H9 (cell line): ENCODE measurements at regions not wholly inside any gene's neighbourhood (a gene's known extent, or its start where the extent isn't known, plus 50 kb on each side); places are given as distances from the start of the nearest gene placed in this dataset.

ENCODE experiments used
- DNase-seq: peaks from one replicate; pipeline ENCODE4 v3.0.0-alpha.2; 2017
- H2AFZ ChIP-seq: one replicate; pipeline ENCODE4 v1.6.1; 2013; ENCODE audit warnings: mild to moderate bottlenecking, low read length, control low read depth, moderate library complexity
- H2AK5ac ChIP-seq: 2 replicates; pipeline ENCODE4 v1.6.1; 2013; ENCODE audit warnings: low read length, control low read depth, mixed read lengths; ENCODE audit not compliant: insufficient read length
- H2BK120ac ChIP-seq: one replicate; pipeline ENCODE4 v1.6.1; 2013; ENCODE audit warnings: low read depth, mild to moderate bottlenecking, low read length, control low read depth, inconsistent platforms; ENCODE audit not compliant: poor library complexity, severe bottlenecking
- H2BK12ac ChIP-seq: 2 replicates; pipeline ENCODE4 v1.6.1; 2013; ENCODE audit warnings: low read length, control low read depth, mixed read lengths, low read depth; ENCODE audit not compliant: insufficient read length
- H2BK15ac ChIP-seq: 2 replicates; pipeline ENCODE4 v1.6.1; 2013; ENCODE audit warnings: low read depth, low read length, control low read depth
- H2BK20ac ChIP-seq: one replicate; pipeline ENCODE4 v1.6.1; 2013; ENCODE audit warnings: low read depth, mild to moderate bottlenecking, low read length, control low read depth, inconsistent platforms; ENCODE audit not compliant: poor library complexity, severe bottlenecking
- H2BK5ac ChIP-seq: 2 replicates; pipeline ENCODE4 v1.6.1; 2013; ENCODE audit warnings: low read length, control low read depth, mixed read lengths; ENCODE audit not compliant: insufficient read length
- H3K14ac ChIP-seq: 2 replicates; pipeline ENCODE4 v1.6.1; 2013; ENCODE audit warnings: low read length, control low read depth; ENCODE audit not compliant: insufficient read depth
- H3K18ac ChIP-seq: 2 replicates; pipeline ENCODE4 v1.6.1; 2013; ENCODE audit warnings: low read depth, mild to moderate bottlenecking, mixed read lengths, low read length, control low read depth; ENCODE audit not compliant: insufficient read length
- H3K23ac ChIP-seq: 2 replicates; pipeline ENCODE4 v1.6.1; 2013; ENCODE audit warnings: low read length, control low read depth, mixed read lengths, low read depth; ENCODE audit not compliant: insufficient read length
- H3K23me2 ChIP-seq: 2 replicates; pipeline ENCODE4 v1.6.1; 2013; ENCODE audit warnings: low read depth, mild to moderate bottlenecking, mixed read lengths, low read length, control low read depth; ENCODE audit not compliant: insufficient read length, poor library complexity, severe bottlenecking
- H3K27ac ChIP-seq: 2 replicates; pipeline ENCODE4 v1.5.1; 2013; ENCODE audit warnings: low read length, control low read depth, mixed read lengths, low read depth; ENCODE audit not compliant: insufficient read length
- H3K27me3 ChIP-seq: 2 replicates; pipeline ENCODE4 v1.6.1; 2013; ENCODE audit warnings: low read length, control low read depth, inconsistent platforms; ENCODE audit not compliant: insufficient read depth
- H3K4ac ChIP-seq: 2 replicates; pipeline ENCODE4 v1.6.1; 2013; ENCODE audit warnings: low read depth, mild to moderate bottlenecking, control low read depth, inconsistent platforms, low read length, moderate library complexity
- H3K4me1 ChIP-seq: 2 replicates; pipeline ENCODE4 v1.6.1; 2013; ENCODE audit warnings: low read length, control low read depth, inconsistent platforms; ENCODE audit not compliant: insufficient read depth
- H3K4me2 ChIP-seq: 2 replicates; pipeline ENCODE4 v1.6.1; 2013; ENCODE audit warnings: low read length, control low read depth, mixed read lengths; ENCODE audit not compliant: insufficient read length, insufficient read depth
- H3K56ac ChIP-seq: 2 replicates; pipeline ENCODE4 v1.6.1; 2013; ENCODE audit warnings: low read depth, mild to moderate bottlenecking, mixed read lengths, low read length, control low read depth; ENCODE audit not compliant: insufficient read length
- H3K79me1 ChIP-seq: 2 replicates; pipeline ENCODE4 v1.6.1; 2013; ENCODE audit warnings: low read depth, mild to moderate bottlenecking, moderate library complexity, low read length, control low read depth, inconsistent platforms; ENCODE audit not compliant: insufficient read depth, poor library complexity, severe bottlenecking
- H3K79me2 ChIP-seq: 2 replicates; pipeline ENCODE4 v1.6.1; 2013; ENCODE audit warnings: low read length, control low read depth, inconsistent platforms; ENCODE audit not compliant: insufficient read depth
- H3K9ac ChIP-seq: 2 replicates; pipeline ENCODE4 v1.6.1; 2013; ENCODE audit warnings: low read length, control low read depth, mixed read lengths; ENCODE audit not compliant: insufficient read length; ENCODE audit errors: extremely low read depth
- H3K9me3 ChIP-seq: one replicate; pipeline ENCODE4 v1.6.1; 2013; ENCODE audit warnings: low read depth, low read length, inconsistent platforms; ENCODE audit not compliant: control insufficient read depth
- H3T11ph ChIP-seq: one replicate; pipeline ENCODE4 v1.6.1; 2013; ENCODE audit warnings: mild to moderate bottlenecking, low read length, control low read depth, inconsistent platforms
- H4K20me1 ChIP-seq: one replicate; pipeline ENCODE4 v1.6.1; 2013; ENCODE audit not compliant: control insufficient read depth, insufficient read length, insufficient read depth
- H4K5ac ChIP-seq: 2 replicates; pipeline ENCODE4 v1.6.1; 2013; ENCODE audit warnings: low read depth, mild to moderate bottlenecking, mixed read lengths, low read length, control low read depth; ENCODE audit not compliant: insufficient read length
- H4K8ac ChIP-seq: replicated peaks from 2 replicates; pipeline ENCODE4 v1.6.1; 2013; ENCODE audit warnings: low read length, control low read depth, mixed read lengths, low read depth; ENCODE audit not compliant: insufficient read length
- H4K91ac ChIP-seq: 2 replicates; pipeline ENCODE4 v1.6.1; 2013; ENCODE audit warnings: low read depth, mild to moderate bottlenecking, moderate library complexity, mixed read lengths, low read length, control low read depth; ENCODE audit not compliant: insufficient read length
- H3K27ac Mint-ChIP-seq, 3 experiments: 2 replicates in 2 of 3; 3 replicates in 1 of 3; pipeline ENCODE4 v1.8.0; 2020 to 2021; ENCODE audit warnings: mixed read lengths in 3 of 3, mild to moderate bottlenecking in 1 of 3, moderate library complexity in 1 of 3
- H3K27me3 Mint-ChIP-seq: 2 replicates; pipeline ENCODE4 v1.8.0; 2021; ENCODE audit warnings: low read depth, mild to moderate bottlenecking, moderate library complexity, mixed read lengths
- H3K36me3 Mint-ChIP-seq, 3 experiments: 2 replicates in 2 of 3; 3 replicates in 1 of 3; pipeline ENCODE4 v1.8.0; 2020 to 2021; ENCODE audit warnings: low read depth in 3 of 3, mixed read lengths in 3 of 3; ENCODE audit not compliant: insufficient read depth in 1 of 3
- H3K4me1 Mint-ChIP-seq, 2 experiments: 2 replicates each; pipeline ENCODE4 v1.8.0; 2020; ENCODE audit warnings: mixed read lengths in 2 of 2
- H3K4me3 Mint-ChIP-seq, 2 experiments: 2 replicates in 1 of 2; 3 replicates in 1 of 2; pipeline ENCODE4 v1.8.0; 2020 to 2021; ENCODE audit warnings: mild to moderate bottlenecking in 2 of 2, mixed read lengths in 2 of 2, moderate library complexity in 1 of 2
- H3K9me3 Mint-ChIP-seq, 2 experiments: 2 replicates in 1 of 2; 3 replicates in 1 of 2; pipeline ENCODE4 v1.8.0; 2020; ENCODE audit warnings: mild to moderate bottlenecking in 2 of 2, mixed read lengths in 2 of 2, moderate library complexity in 1 of 2
- CTCF ChIP-seq: fragments of 200-600 bp; sonication (generic); conservative IDR thresholded peaks from 3 replicates; pipeline ENCODE4 v1.8.0; 2021; ENCODE audit warnings: antibody characterized with exemption, mild to moderate bottlenecking
- WGBS: extraction: QIAGEN DNeasy Blood & Tissue Kit; methylation state at CpG from one replicate; pipeline ENCODE4 v1.1.7; 2013; ENCODE audit warnings: missing lambda C conversion rate, low lambda C conversion rate, mixed read lengths; ENCODE audit not compliant: insufficient read length; ENCODE audit errors: extremely low coverage; 5-methylcytosine and 5-hydroxymethylcytosine counted together

DNA sequence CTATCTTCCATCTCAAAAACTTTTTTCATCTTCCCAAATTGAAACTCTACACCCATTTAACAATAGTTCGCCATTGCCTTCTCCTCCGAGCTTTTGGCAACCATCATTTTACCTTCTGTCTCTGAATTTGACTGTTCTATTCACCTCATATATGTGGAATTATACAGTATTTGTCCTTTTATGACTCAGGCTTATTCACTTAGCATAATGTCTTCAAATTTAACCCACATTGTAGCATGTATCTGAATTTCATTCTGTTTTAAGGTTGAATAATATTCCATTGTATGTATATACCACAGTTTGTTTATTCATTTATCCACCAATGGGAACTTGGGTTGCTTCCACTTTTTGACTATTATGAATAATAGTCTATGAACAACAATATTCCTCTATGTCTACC is 233.9 kb downstream of the GPD2 start:
- H4K8ac ChIP-seq: no peak overlapping the region
- no peak for TF ChIP-seq CTCF
- H3K14ac ChIP-seq: no peak overlapping the region
- peaks cover 8% of the 10 kb centered on the region for H3K9me3 ChIP-seq
- no peak overlapping the region for H4K5ac ChIP-seq
- H2BK120ac ChIP-seq: no peak overlapping the region
- Mint-ChIP-seq H3K27ac (no peak overlapping the region), H3K4me3 (no peak overlapping the region), H3K27me3 (no peaks in the 10 kb centered on the region), H3K36me3 (peaks cover 16 to 28% (median 23%) of the 10 kb centered on the region in 3 experiments), H3K4me1 (peaks cover 29 to 30% of the 10 kb centered on the region in 2 experiments), H3K9me3 (peaks cover 25% of the 10 kb centered on the region in 2 experiments)
- H2BK12ac ChIP-seq: no peak overlapping the region
- no peaks in the 10 kb centered on the region for H3K23me2 ChIP-seq
- H3K18ac ChIP-seq: no peak overlapping the region
- no peak overlapping the region for H3K56ac ChIP-seq
- no peaks in the 10 kb centered on the region for H3K79me2 ChIP-seq
- H3K4ac ChIP-seq: no peak overlapping the region
- 100% methylated on average over 1 of the region's 2 CpGs for WGBS
- H3K23ac ChIP-seq: no peak overlapping the region
- H3K9ac ChIP-seq: no peak overlapping the region
- no peaks in the 10 kb centered on the region for H3K79me1 ChIP-seq
- no peak overlapping the region for H2BK5ac ChIP-seq
- H4K91ac ChIP-seq: no peak overlapping the region
- no peaks in the 10 kb centered on the region for H3K27me3 ChIP-seq
- peaks cover 4% of the 10 kb centered on the region for H3K4me1 ChIP-seq
- H3K4me2 ChIP-seq: no peak overlapping the region
- no peak overlapping the region for H2BK20ac ChIP-seq
- no peaks in the 10 kb centered on the region for H4K20me1 ChIP-seq
- H3K27ac ChIP-seq: no peak overlapping the region
- no peak overlapping the region for H2AFZ ChIP-seq
- H2BK15ac ChIP-seq: no peak overlapping the region
- no peak overlapping the region for H3T11ph ChIP-seq
- DNase-seq: no peak
- H2AK5ac ChIP-seq: no peak overlapping the region
